ENCODE measurements at regions not wholly inside any gene's neighbourhood (a gene's known extent, or its start where the extent isn't known, plus 50 kb on each side); places are given as distances from the start of the nearest gene placed in this dataset.

DNA sequence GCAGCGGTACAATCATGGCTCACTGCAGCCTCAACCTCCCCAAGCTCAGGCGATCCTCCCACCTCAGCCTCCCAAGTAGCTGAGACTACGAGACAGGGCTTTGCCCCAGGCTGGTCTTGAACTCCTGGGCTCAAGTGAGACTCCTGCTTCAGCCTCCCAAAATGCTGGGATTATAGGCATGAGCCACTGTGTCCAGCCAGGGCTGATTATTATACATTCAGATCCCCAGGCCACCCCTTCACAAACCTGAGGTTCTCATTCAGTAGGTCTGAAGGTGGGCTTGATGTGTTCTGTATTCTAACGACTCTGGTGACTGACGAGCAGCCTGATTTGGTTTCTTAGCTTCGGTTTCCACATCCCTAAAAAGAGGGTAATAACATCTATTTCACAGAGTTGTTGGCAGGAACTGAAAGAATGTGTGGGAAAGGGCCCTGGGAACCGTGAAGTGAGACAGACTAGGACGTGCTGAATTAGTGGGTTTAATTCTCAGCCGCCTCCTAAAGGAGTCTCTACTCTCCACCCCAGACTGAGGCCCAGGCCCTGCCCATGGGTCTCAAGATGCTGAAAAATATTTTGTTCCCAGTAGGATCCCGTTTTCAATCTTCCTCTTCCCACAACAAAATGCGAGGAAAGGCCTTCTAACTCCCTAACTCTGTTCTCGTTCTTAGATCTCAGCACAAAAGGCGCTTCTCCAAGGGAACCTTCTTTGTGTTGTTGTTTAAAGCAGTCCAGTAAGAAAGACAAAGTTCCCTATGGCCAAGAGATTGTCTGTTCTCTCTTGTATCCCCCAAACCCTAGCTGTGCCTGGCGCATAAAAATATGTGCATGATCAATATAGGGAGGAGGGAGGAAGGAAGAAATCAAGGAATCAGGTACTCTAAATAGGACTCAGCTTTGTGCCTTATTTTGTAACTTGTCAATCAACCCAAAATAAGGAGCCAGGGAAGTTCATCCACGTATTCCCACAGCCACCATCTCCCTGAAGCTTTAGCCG, 210.0 kb upstream of the TOPAZ1 start:
- DNase-seq (ENCODE audit: extremely low read depth, low read depth) = no peak
- TF ChIP-seq, protein P1, sequence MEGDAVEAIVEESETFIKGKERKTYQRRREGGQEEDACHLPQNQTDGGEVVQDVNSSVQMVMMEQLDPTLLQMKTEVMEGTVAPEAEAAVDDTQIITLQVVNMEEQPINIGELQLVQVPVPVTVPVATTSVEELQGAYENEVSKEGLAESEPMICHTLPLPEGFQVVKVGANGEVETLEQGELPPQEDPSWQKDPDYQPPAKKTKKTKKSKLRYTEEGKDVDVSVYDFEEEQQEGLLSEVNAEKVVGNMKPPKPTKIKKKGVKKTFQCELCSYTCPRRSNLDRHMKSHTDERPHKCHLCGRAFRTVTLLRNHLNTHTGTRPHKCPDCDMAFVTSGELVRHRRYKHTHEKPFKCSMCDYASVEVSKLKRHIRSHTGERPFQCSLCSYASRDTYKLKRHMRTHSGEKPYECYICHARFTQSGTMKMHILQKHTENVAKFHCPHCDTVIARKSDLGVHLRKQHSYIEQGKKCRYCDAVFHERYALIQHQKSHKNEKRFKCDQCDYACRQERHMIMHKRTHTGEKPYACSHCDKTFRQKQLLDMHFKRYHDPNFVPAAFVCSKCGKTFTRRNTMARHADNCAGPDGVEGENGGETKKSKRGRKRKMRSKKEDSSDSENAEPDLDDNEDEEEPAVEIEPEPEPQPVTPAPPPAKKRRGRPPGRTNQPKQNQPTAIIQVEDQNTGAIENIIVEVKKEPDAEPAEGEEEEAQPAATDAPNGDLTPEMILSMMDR (IDR thresholded peaks at IDR 0.05; ENCODE audit: low read depth, low read length, missing control alignments) = no peak
- no peak overlapping the region for H3K4me3 ChIP-seq (replicated peaks; ENCODE audit: low read depth, low read length)

DNA sequence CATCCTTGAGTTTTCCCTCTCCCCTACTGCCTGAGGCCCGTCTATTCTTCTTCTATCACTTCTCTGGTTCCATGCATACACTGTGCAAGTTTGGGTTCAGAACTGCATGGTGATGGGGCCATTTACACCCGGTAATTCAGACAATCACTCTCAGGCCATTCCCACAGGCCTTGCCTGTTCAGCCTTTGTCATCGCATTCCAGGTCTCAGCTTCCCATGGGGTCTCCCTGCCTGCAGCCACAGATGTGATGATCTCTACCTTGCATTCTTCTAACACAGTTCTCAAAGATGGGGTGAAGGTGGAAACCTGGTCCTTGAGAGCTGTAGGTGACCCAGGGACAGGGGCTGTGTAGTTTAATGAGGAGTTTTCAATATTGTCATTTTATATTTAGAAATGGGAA, 209.2 kb upstream of the TOPAZ1 start:
- DNase-seq (ENCODE audit: extremely low read depth, low read depth) = no peak
- H3K4me3 ChIP-seq (replicated peaks; ENCODE audit: low read depth, low read length) = no peak overlapping the region
- TF ChIP-seq, protein P1 (IDR thresholded peaks at IDR 0.05; ENCODE audit: low read depth, low read length, missing control alignments) = no peak

DNA sequence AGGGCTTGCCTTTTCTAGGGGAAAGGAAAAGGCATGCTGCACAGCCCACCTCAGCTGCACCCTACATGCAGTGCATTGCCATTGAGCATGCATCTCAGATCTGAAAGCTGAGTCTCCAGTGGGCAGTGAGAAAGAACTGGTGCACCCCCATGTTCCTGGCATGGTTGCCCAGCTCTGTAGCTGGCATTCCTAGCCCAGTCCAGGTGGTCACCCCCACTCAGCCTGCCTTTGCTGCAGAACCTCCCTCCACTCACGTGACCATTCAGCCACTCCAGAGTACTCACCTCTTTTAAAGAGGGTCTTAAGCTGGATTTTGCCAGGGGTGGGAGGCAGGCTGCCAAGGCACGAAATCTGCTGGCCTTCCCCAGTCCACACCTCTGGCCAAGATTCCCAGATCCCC, 208.6 kb upstream of the TOPAZ1 start:
- no peak for DNase-seq (ENCODE audit: extremely low read depth, low read depth)
- TF ChIP-seq, protein P1 (IDR thresholded peaks at IDR 0.05; ENCODE audit: low read depth, low read length, missing control alignments) = no peak
- no peak overlapping the region for H3K4me3 ChIP-seq (replicated peaks; ENCODE audit: low read depth, low read length)

DNA sequence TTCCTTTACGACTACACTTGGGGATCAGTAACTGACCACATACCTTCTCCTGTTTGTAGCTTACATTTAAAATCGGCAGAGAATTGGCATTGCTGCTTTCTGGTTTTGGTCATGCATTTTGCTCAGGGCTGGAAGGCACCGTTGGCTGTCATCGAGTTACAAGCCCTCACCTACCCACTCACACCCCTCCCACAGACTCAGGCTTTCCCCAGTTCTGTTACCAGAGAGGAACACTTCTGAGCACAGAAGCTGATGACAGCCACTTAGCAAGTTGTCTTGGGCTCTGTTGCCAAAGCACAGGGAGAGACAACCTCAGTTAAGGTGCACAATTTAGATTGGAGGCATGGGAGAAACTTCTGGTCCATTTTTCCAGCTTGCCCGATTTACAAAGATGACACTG, 204.8 kb upstream of the TOPAZ1 start:
- TF ChIP-seq, protein P1 (IDR thresholded peaks at IDR 0.05; ENCODE audit: low read depth, low read length, missing control alignments) = no peak
- DNase-seq (ENCODE audit: extremely low read depth, low read depth) = no peak
- no peak overlapping the region for H3K4me3 ChIP-seq (replicated peaks; ENCODE audit: low read depth, low read length)

DNA sequence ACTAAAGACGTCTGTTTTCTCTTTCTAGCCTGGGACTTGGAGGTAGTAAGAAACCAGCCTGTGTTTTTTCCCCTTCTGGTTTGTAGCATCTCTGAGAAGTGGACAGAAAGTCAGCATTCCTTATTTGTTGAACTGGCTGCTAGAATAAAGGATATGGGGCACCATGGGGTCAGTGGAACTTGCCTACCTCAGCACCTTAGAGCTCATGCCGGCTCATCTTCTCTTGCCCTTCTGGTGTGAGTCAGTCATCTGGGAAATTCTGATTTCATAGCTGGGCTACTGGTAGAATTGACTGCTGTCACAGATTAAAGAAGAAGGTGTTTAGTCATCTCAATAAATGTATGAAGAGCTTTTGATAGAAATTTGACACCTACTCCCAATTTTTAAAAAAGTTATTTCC, 202.7 kb upstream of the TOPAZ1 start:
- TF ChIP-seq, protein P1 (IDR thresholded peaks at IDR 0.05; ENCODE audit: low read depth, low read length, missing control alignments) = no peak
- DNase-seq (ENCODE audit: extremely low read depth, low read depth) = no peak
- no peak overlapping the region for H3K4me3 ChIP-seq (replicated peaks; ENCODE audit: low read depth, low read length)

- no peak overlapping the region for H3K4me3 ChIP-seq (replicated peaks; ENCODE audit: low read depth, low read length)
- DNase-seq (ENCODE audit: extremely low read depth, low read depth) = no peak
- TF ChIP-seq, protein P1 (IDR thresholded peaks at IDR 0.05; ENCODE audit: low read depth, low read length, missing control alignments) = no peak
These were observed 200.0 kb upstream of the TOPAZ1 start for GRCh38 chr3:44041726-44042125.
